ENCODE measurements at regions not wholly inside any gene's neighbourhood (a gene's known extent, or its start where the extent isn't known, plus 50 kb on each side); places are given as distances from the start of the nearest gene placed in this dataset.

- no peak overlapping the region for H3K27ac ChIP-seq (ENCODE audit: low read length)
- no peaks in the 10 kb centered on the region for H3K27me3 ChIP-seq (ENCODE audit: control insufficient read depth, insufficient read depth)
- no peak overlapping the region for H3K4me3 ChIP-seq (ENCODE audit: low read length)
- no peak for DNase-seq
- intact Hi-C loops (cut with DNase I): no loop called here
- no peaks in the 10 kb centered on the region for H3K9me3 ChIP-seq (ENCODE audit: control insufficient read depth, low read length)
- no peaks in the 10 kb centered on the region for H3K4me1 ChIP-seq (ENCODE audit: control insufficient read depth, insufficient read depth, low read length)
- 80% methylated on average over 5 of the region's 5 CpGs for WGBS
- ATAC-seq: no peak
Observed at GRCh38 chr2:60023256-60023985, 530.0 kb downstream of the BCL11A start.

GRCh38 chr2:60007671-60008070 is 545.8 kb downstream of the BCL11A start:
- intact Hi-C loops (cut with DNase I): no loop called here
- no peak for DNase-seq
- H3K4me1 ChIP-seq (ENCODE audit: control insufficient read depth, insufficient read depth, low read length): no peaks in the 10 kb centered on the region
- WGBS: 87% methylated on average over 2 of the region's 2 CpGs
- H3K4me3 ChIP-seq (ENCODE audit: low read length): no peak overlapping the region
- H3K27ac ChIP-seq (ENCODE audit: low read length): no peak overlapping the region
- no peaks in the 10 kb centered on the region for H3K27me3 ChIP-seq (ENCODE audit: control insufficient read depth, insufficient read depth)
- ATAC-seq: no peak
- H3K9me3 ChIP-seq (ENCODE audit: control insufficient read depth, low read length): no peaks in the 10 kb centered on the region

- no peak overlapping the region for H3K27ac ChIP-seq (ENCODE audit: low read length)
- H3K4me3 ChIP-seq (ENCODE audit: low read length): no peak overlapping the region
- ATAC-seq: no peak
- intact Hi-C loops (cut with DNase I): no loop called here
- no peaks in the 10 kb centered on the region for H3K4me1 ChIP-seq (ENCODE audit: control insufficient read depth, insufficient read depth, low read length)
- H3K9me3 ChIP-seq (ENCODE audit: control insufficient read depth, low read length): no peaks in the 10 kb centered on the region
- H3K27me3 ChIP-seq (ENCODE audit: control insufficient read depth, insufficient read depth): no peaks in the 10 kb centered on the region
- 64% methylated on average over 2 of the region's 2 CpGs for WGBS
- no peak for DNase-seq
Observed at GRCh38 chr2:60003076-60003475, 550.4 kb downstream of the BCL11A start.

GRCh38 chr2:60002183-60002867 is 551.1 kb downstream of the BCL11A start:
- Histone ChIP-seq H3K27ac (ENCODE audit: low read length) (no peak overlapping the region), H3K9me3 (ENCODE audit: control insufficient read depth, low read length) (no peaks in the 10 kb centered on the region), H3K4me3 (ENCODE audit: low read length) (no peak overlapping the region), H3K27me3 (ENCODE audit: control insufficient read depth, insufficient read depth) (no peaks in the 10 kb centered on the region), H3K4me1 (ENCODE audit: control insufficient read depth, insufficient read depth, low read length) (no peaks in the 10 kb centered on the region)
- intact Hi-C loops (cut with DNase I): no loop called here
- DNase-seq: no peak
- ATAC-seq: no peak
- 47% methylated on average over 3 of the region's 3 CpGs for WGBS

- H3K9me3 ChIP-seq (ENCODE audit: control insufficient read depth, low read length): no peaks in the 10 kb centered on the region
- DNase-seq (no peak), ATAC-seq (no peak)
- intact Hi-C loops (cut with DNase I): no loop called here
- H3K27ac ChIP-seq (ENCODE audit: low read length): no peak overlapping the region
- no peaks in the 10 kb centered on the region for H3K27me3 ChIP-seq (ENCODE audit: control insufficient read depth, insufficient read depth)
- H3K4me1 ChIP-seq (ENCODE audit: control insufficient read depth, insufficient read depth, low read length): no peaks in the 10 kb centered on the region
- H3K4me3 ChIP-seq (ENCODE audit: low read length): no peak overlapping the region
Observed at GRCh38 chr2:60000686-60001085, 552.8 kb downstream of the BCL11A start.

GRCh38 chr2:59998324-59998723 is 555.1 kb downstream of the BCL11A start:
- DNase-seq (no peak), ATAC-seq (no peak)
- Histone ChIP-seq H3K27me3 (ENCODE audit: control insufficient read depth, insufficient read depth) (no peaks in the 10 kb centered on the region), H3K4me1 (ENCODE audit: control insufficient read depth, insufficient read depth, low read length) (no peaks in the 10 kb centered on the region), H3K4me3 (ENCODE audit: low read length) (no peak overlapping the region), H3K9me3 (ENCODE audit: control insufficient read depth, low read length) (no peaks in the 10 kb centered on the region), H3K27ac (ENCODE audit: low read length) (no peak overlapping the region)
- intact Hi-C loops (cut with DNase I): no loop called here

GRCh38 chr2:59997371-59997770 is 556.1 kb downstream of the BCL11A start:
- DNase-seq: no peak
- WGBS: 87% methylated on average over 3 of the region's 3 CpGs
- no peaks in the 10 kb centered on the region for H3K9me3 ChIP-seq (ENCODE audit: control insufficient read depth, low read length)
- ATAC-seq: no peak
- H3K4me3 ChIP-seq (ENCODE audit: low read length): no peak overlapping the region
- intact Hi-C loops (cut with DNase I): no loop called here
- H3K27ac ChIP-seq (ENCODE audit: low read length): no peak overlapping the region
- no peaks in the 10 kb centered on the region for H3K27me3 ChIP-seq (ENCODE audit: control insufficient read depth, insufficient read depth)
- no peaks in the 10 kb centered on the region for H3K4me1 ChIP-seq (ENCODE audit: control insufficient read depth, insufficient read depth, low read length)

GRCh38 chr2:59996855-59997254 is 556.6 kb downstream of the BCL11A start:
- ATAC-seq (no peak), DNase-seq (no peak)
- H3K27me3 ChIP-seq (ENCODE audit: control insufficient read depth, insufficient read depth): no peaks in the 10 kb centered on the region
- H3K4me1 ChIP-seq (ENCODE audit: control insufficient read depth, insufficient read depth, low read length): no peaks in the 10 kb centered on the region
- H3K9me3 ChIP-seq (ENCODE audit: control insufficient read depth, low read length): no peaks in the 10 kb centered on the region
- WGBS: 88% methylated on average over 3 of the region's 3 CpGs
- no peak overlapping the region for H3K27ac ChIP-seq (ENCODE audit: low read length)
- H3K4me3 ChIP-seq (ENCODE audit: low read length): no peak overlapping the region
- intact Hi-C loops (cut with DNase I): no loop called here

GRCh38 chr2:59993726-59994125 is 559.7 kb downstream of the BCL11A start:
- Histone ChIP-seq H3K27ac (ENCODE audit: low read length) (no peak overlapping the region), H3K4me1 (ENCODE audit: control insufficient read depth, insufficient read depth, low read length) (no peaks in the 10 kb centered on the region), H3K4me3 (ENCODE audit: low read length) (no peak overlapping the region), H3K9me3 (ENCODE audit: control insufficient read depth, low read length) (no peaks in the 10 kb centered on the region), H3K27me3 (ENCODE audit: control insufficient read depth, insufficient read depth) (no peaks in the 10 kb centered on the region)
- ATAC-seq (no peak), DNase-seq (no peak)
- 69% methylated on average over 2 of the region's 2 CpGs for WGBS
- intact Hi-C loops (cut with DNase I): no loop called here

- no peak for ATAC-seq
- Histone ChIP-seq H3K27me3 (ENCODE audit: control insufficient read depth, insufficient read depth) (no peaks in the 10 kb centered on the region), H3K9me3 (ENCODE audit: control insufficient read depth, low read length) (no peaks in the 10 kb centered on the region), H3K27ac (ENCODE audit: low read length) (no peak overlapping the region), H3K4me1 (ENCODE audit: control insufficient read depth, insufficient read depth, low read length) (no peaks in the 10 kb centered on the region), H3K4me3 (ENCODE audit: low read length) (no peak overlapping the region)
- intact Hi-C loops (cut with DNase I): no loop called here
- DNase-seq: no peak
Observed at GRCh38 chr2:59988341-59988740, 565.1 kb downstream of the BCL11A start.

- H3K4me1 ChIP-seq (ENCODE audit: control insufficient read depth, insufficient read depth, low read length): no peaks in the 10 kb centered on the region
- no peaks in the 10 kb centered on the region for H3K27me3 ChIP-seq (ENCODE audit: control insufficient read depth, insufficient read depth)
- intact Hi-C loops (cut with DNase I): no loop called here
- 82% methylated on average over 4 of the region's 4 CpGs for WGBS
- ATAC-seq (no peak), DNase-seq (no peak)
- H3K27ac ChIP-seq (ENCODE audit: low read length): no peak overlapping the region
- no peak overlapping the region for H3K4me3 ChIP-seq (ENCODE audit: low read length)
- no peaks in the 10 kb centered on the region for H3K9me3 ChIP-seq (ENCODE audit: control insufficient read depth, low read length)
Observed at GRCh38 chr2:59986511-59986910, 566.9 kb downstream of the BCL11A start.

- intact Hi-C loops (cut with DNase I): no loop called here
- 89% methylated on average over 3 of the region's 3 CpGs for WGBS
- Histone ChIP-seq H3K4me3 (ENCODE audit: low read length) (no peak overlapping the region), H3K27ac (ENCODE audit: low read length) (no peak overlapping the region), H3K27me3 (ENCODE audit: control insufficient read depth, insufficient read depth) (no peaks in the 10 kb centered on the region), H3K9me3 (ENCODE audit: control insufficient read depth, low read length) (no peaks in the 10 kb centered on the region), H3K4me1 (ENCODE audit: control insufficient read depth, insufficient read depth, low read length) (no peaks in the 10 kb centered on the region)
- ATAC-seq (no peak), DNase-seq (no peak)
Observed at GRCh38 chr2:59985923-59986322, 567.5 kb downstream of the BCL11A start.
